A673 (cell line): ENCODE measurements at regions not wholly inside any gene's neighbourhood (a gene's known extent, or its start where the extent isn't known, plus 50 kb on each side); places are given as distances from the start of the nearest gene placed in this dataset.

Experiments used
- BruUV-seq: library from RNA; stranded (reverse); fragments of 400-500 nt; replicated peaks from 2 replicates; lab custom pipeline; 2021; lab: Mats Ljungman, UMichigan
- CTCF ChIA-PET: fragments of 300-600 bp; sonication (Branson Sonifier 250); formaldehyde crosslinking; loops from one replicate; lab custom pipeline; 2022; ENCODE audit warnings: antibody characterized with exemption; lab: Charles Lee
- POLR2A ChIA-PET: fragments of 300-600 bp; sonication (Branson Sonifier 250); formaldehyde crosslinking; loops from one replicate; lab custom pipeline; 2022; ENCODE audit warnings: antibody characterized with exemption; ENCODE audit not compliant: low non-redundant PET; lab: Charles Lee
- DNase-seq: peaks from one replicate; pipeline ENCODE4 v3.0.0-alpha.2; 2015; ENCODE audit warnings: low spot score
- H3K27ac ChIP-seq: fragments of 200-600 bp; sonication (generic); 2 replicates; pipeline ENCODE4 v1.5.1; 2016; ENCODE audit warnings: mixed run types, low read depth, mild to moderate bottlenecking, mixed read lengths, antibody characterized with exemption, low read length; ENCODE audit not compliant: poor library complexity, severe bottlenecking
- H3K27me3 ChIP-seq: fragments of 200-600 bp; sonication (generic); replicated peaks from 2 replicates; pipeline ENCODE4 v1.6.1; 2017; ENCODE audit warnings: mixed run types, low read depth, mild to moderate bottlenecking, mixed read lengths, antibody characterized with exemption, low read length; ENCODE audit not compliant: insufficient read depth, poor library complexity
- H3K36me3 ChIP-seq: fragments of 200-600 bp; sonication (generic); 2 replicates; pipeline ENCODE4 v1.6.1; 2016; ENCODE audit warnings: mixed run types, mild to moderate bottlenecking, mixed read lengths, antibody characterized with exemption, low read length; ENCODE audit not compliant: insufficient read depth, poor library complexity, severe bottlenecking
- H3K4me1 ChIP-seq: fragments of 200-600 bp; sonication (generic); 2 replicates; pipeline ENCODE4 v1.6.1; 2017; ENCODE audit warnings: mixed run types, mild to moderate bottlenecking, mixed read lengths, antibody characterized with exemption, low read length; ENCODE audit not compliant: insufficient read depth, poor library complexity, severe bottlenecking
- H3K4me3 ChIP-seq: fragments of 200-600 bp; sonication (generic); 2 replicates; pipeline ENCODE4 v1.5.1; 2016; ENCODE audit warnings: low read depth, mixed run types, mild to moderate bottlenecking, mixed read lengths, low read length; ENCODE audit not compliant: poor library complexity, severe bottlenecking
- H3K9me3 ChIP-seq: fragments of 200-600 bp; sonication (generic); 2 replicates; pipeline ENCODE4 v1.6.1; 2016; ENCODE audit warnings: mixed run types, low read depth, mild to moderate bottlenecking, mixed read lengths, antibody characterized with exemption, low read length; ENCODE audit not compliant: poor library complexity, severe bottlenecking
- EZH2 ChIP-seq: fragments of 200-600 bp; sonication (generic); IDR thresholded peaks from 2 replicates; pipeline ENCODE4 v1.6.1; 2017; ENCODE audit warnings: borderline replicate concordance, low read depth, mild to moderate bottlenecking, mixed read lengths, antibody characterized with exemption, low read length; ENCODE audit not compliant: poor library complexity, severe bottlenecking
- intact Hi-C: fragments of 100-400 bp; cut with micrococcal nuclease; formaldehyde crosslinking; loops from one replicate; pipeline ENCODE4 v1.10.0; 2022; ENCODE audit not compliant: unreplicated experiment
- TF ChIP-seq, protein P1 (sequence below): fragments of 300-800, 200-600 bp; sonication (generic); conservative IDR thresholded peaks from 2 replicates; pipeline ENCODE4 v1.5.1; 2017; ENCODE audit warnings: low read depth, mild to moderate bottlenecking, antibody characterized with exemption, low read length, moderate library complexity, mixed read lengths

DNA sequence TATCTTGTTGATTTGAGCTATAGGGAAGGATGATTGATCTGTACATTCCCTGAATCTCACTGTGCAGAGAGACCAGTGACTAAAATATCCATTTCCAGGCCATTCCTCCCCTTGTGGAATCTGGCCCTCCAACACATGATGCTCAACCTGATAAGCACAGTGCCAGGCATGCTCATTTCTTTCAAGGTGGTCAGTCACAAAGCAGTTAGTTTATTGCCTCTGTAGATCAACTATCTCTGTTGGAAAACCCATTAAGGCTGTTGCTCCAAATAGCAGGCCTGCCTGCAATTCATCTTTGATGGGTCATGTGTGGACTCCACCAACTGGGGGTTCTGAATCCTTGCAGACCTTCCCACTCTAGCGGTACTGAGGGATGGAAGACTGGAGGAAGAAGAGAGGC is 168.6 kb upstream of the FOXK1 start:
- H3K27me3 ChIP-seq: peaks cover 33% of the 10 kb centered on the region
- DNase-seq: no peak
- no peak overlapping the region for H3K27ac ChIP-seq
- no peaks in the 10 kb centered on the region for H3K4me1 ChIP-seq
- no peak for TF ChIP-seq EZH2
- TF ChIP-seq, protein P1, sequence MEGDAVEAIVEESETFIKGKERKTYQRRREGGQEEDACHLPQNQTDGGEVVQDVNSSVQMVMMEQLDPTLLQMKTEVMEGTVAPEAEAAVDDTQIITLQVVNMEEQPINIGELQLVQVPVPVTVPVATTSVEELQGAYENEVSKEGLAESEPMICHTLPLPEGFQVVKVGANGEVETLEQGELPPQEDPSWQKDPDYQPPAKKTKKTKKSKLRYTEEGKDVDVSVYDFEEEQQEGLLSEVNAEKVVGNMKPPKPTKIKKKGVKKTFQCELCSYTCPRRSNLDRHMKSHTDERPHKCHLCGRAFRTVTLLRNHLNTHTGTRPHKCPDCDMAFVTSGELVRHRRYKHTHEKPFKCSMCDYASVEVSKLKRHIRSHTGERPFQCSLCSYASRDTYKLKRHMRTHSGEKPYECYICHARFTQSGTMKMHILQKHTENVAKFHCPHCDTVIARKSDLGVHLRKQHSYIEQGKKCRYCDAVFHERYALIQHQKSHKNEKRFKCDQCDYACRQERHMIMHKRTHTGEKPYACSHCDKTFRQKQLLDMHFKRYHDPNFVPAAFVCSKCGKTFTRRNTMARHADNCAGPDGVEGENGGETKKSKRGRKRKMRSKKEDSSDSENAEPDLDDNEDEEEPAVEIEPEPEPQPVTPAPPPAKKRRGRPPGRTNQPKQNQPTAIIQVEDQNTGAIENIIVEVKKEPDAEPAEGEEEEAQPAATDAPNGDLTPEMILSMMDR: no peak
- intact Hi-C loops: no loop called here
- H3K9me3 ChIP-seq: peaks cover 5% of the 10 kb centered on the region
- H3K4me3 ChIP-seq: no peak overlapping the region
- POLR2A ChIA-PET: no interaction called here
- BruUV-seq: no TSS peak
- no peaks in the 10 kb centered on the region for H3K36me3 ChIP-seq
- CTCF ChIA-PET: no interaction called here

DNA sequence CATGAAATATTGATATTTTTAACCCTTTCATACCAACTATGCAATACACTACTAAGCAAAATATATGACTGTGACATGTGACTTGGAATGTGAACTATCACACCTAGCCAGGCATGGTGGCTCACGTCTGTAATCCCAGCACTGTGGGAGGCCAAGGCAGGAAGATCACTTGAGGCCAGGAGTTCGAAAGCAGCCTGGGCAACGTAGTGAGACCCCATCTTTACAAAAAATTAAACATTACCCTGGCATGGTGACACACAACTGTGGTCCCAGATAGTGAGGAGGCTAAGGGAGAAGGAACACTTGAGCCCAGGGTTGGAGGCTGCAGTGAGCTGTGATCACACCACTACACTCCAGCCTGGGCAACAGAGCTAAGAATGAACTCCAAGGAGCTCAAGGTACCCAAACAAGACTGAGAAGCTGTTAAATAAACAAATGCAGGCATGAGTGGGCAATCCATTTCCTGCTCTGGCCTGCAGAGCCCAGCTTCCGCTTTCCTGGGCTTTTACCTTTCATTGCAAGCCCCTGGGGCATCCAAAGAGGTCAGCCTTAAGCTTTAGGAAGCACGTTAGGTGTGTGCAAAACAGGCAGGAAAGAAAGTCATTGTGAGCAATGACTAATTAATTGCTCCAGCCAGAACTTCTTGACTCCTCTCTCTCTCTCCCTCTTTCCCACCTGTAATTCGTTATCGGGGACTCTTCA is 162.1 kb upstream of the FOXK1 start:
- POLR2A ChIA-PET: no interaction called here
- no peak for DNase-seq
- CTCF ChIA-PET: no interaction called here

DNA sequence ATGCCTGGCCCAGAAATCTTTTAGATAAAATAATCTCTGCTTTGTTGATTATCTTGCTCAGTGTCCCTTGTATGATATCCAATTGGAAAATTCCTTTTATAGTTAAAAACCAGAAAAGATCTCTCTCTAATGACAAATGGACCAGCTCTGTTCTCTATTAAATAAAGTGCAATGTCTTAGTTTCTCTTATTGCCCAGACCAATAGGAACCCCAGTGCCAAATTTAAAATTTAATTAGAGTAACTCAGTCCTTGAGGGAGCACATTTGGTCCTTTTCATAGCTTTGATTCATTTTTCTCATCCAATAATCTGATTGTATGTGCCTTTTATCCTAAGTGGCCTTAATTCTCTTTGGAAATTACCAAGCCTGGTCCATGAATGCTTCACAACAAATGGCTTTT is 158.9 kb upstream of the FOXK1 start:
- ChIA-PET CTCF (no interaction called here), POLR2A (no interaction called here)
- H3K9me3 ChIP-seq: no peaks in the 10 kb centered on the region
- no peak overlapping the region for H3K4me3 ChIP-seq
- H3K27me3 ChIP-seq: peaks cover 35% of the 10 kb centered on the region
- no peak for DNase-seq
- no peaks in the 10 kb centered on the region for H3K4me1 ChIP-seq
- H3K36me3 ChIP-seq: no peaks in the 10 kb centered on the region
- no peak overlapping the region for H3K27ac ChIP-seq
- no TSS peak for BruUV-seq
- no peak for TF ChIP-seq EZH2
- TF ChIP-seq, protein P1: no peak
- intact Hi-C loops: loop anchor here (10.0 kb wide), 1 partner anchor 438 kb away; no protein-coding TSS in a partner anchor

More for the DNA sequence above, 162.1 kb upstream of the FOXK1 start:
- H3K4me3 ChIP-seq: no peak overlapping the region
- H3K27me3 ChIP-seq: peaks cover 54% of the 10 kb centered on the region
- no peaks in the 10 kb centered on the region for H3K9me3 ChIP-seq
- BruUV-seq: no TSS peak
- no peaks in the 10 kb centered on the region for H3K36me3 ChIP-seq
- no peak for TF ChIP-seq EZH2
- TF ChIP-seq, protein P1: no peak
- no peak overlapping the region for H3K27ac ChIP-seq
- H3K4me1 ChIP-seq: no peaks in the 10 kb centered on the region
- intact Hi-C loops: loop anchor here (10.0 kb wide), 1 partner anchor 435 kb away; no protein-coding TSS in a partner anchor
